ENCODE measurements at regions not wholly inside any gene's neighbourhood (a gene's known extent, or its start where the extent isn't known, plus 50 kb on each side); places are given as distances from the start of the nearest gene placed in this dataset.

DNA sequence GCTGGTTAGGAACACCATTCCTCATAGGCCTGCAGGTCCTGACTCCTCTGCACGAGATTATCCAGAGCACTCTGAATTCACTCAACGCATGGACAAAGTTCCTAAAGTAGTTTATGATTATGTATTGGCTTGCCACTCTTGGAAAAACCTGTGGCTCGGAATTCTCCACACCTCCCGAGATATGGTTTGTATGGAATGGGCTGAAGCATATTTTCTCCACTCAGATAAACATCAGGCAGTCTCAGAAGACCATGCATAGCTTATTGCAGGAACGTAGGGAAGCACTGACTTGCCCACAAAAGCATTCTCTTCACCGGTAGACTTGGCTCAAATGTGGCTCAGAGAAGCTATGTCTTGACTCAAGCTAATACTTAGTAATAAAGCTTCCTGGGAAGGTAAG lies 338.6 kb upstream of the NFE2L3 start:
- TF ChIP-seq, protein P1, sequence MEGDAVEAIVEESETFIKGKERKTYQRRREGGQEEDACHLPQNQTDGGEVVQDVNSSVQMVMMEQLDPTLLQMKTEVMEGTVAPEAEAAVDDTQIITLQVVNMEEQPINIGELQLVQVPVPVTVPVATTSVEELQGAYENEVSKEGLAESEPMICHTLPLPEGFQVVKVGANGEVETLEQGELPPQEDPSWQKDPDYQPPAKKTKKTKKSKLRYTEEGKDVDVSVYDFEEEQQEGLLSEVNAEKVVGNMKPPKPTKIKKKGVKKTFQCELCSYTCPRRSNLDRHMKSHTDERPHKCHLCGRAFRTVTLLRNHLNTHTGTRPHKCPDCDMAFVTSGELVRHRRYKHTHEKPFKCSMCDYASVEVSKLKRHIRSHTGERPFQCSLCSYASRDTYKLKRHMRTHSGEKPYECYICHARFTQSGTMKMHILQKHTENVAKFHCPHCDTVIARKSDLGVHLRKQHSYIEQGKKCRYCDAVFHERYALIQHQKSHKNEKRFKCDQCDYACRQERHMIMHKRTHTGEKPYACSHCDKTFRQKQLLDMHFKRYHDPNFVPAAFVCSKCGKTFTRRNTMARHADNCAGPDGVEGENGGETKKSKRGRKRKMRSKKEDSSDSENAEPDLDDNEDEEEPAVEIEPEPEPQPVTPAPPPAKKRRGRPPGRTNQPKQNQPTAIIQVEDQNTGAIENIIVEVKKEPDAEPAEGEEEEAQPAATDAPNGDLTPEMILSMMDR (IDR thresholded peaks at IDR 0.05) = no peak
- TF ChIP-seq POLR2A (IDR thresholded peaks at IDR 0.05) = no peak

All from testis (tissue), 2 donors.